Mesodermal cell (in vitro differentiated cells): ENCODE measurements at regions not wholly inside any gene's neighbourhood (a gene's known extent, or its start where the extent isn't known, plus 50 kb on each side); places are given as distances from the start of the nearest gene placed in this dataset.

Source experiments
- H3K27ac ChIP-seq: 2 replicates; pipeline ENCODE4 v1.7.0; 2013; ENCODE audit warnings: mild to moderate bottlenecking, low read depth, low read length, moderate library complexity; ENCODE audit not compliant: severe bottlenecking
- H3K36me3 ChIP-seq: 2 replicates; pipeline ENCODE4 v1.7.1; 2013; ENCODE audit warnings: mild to moderate bottlenecking, low read length, moderate library complexity; ENCODE audit not compliant: control insufficient read depth, insufficient read depth
- H3K4me1 ChIP-seq: one replicate; pipeline ENCODE4 v1.7.1; 2013; ENCODE audit warnings: mild to moderate bottlenecking, low read length; ENCODE audit not compliant: insufficient read depth, control insufficient read depth, poor library complexity, severe bottlenecking
- H3K4me3 ChIP-seq: 2 replicates; pipeline ENCODE4 v1.7.0; 2013; ENCODE audit warnings: low read length, control low read depth, mild to moderate bottlenecking; ENCODE audit not compliant: insufficient read depth, poor library complexity, severe bottlenecking; ENCODE audit errors: extremely low read depth
- H3K9me3 ChIP-seq: 2 replicates; pipeline ENCODE4 v1.7.1; 2013; ENCODE audit warnings: mild to moderate bottlenecking, low read length, moderate library complexity; ENCODE audit not compliant: control insufficient read depth
- WGBS, 2 experiments: methylation state at CpG; one replicate each; pipeline ENCODE4 v1.1.5; 2013; ENCODE audit warnings: missing lambda C conversion rate in 2 of 2; ENCODE audit not compliant: insufficient coverage in 2 of 2; 5-methylcytosine and 5-hydroxymethylcytosine counted together

DNA sequence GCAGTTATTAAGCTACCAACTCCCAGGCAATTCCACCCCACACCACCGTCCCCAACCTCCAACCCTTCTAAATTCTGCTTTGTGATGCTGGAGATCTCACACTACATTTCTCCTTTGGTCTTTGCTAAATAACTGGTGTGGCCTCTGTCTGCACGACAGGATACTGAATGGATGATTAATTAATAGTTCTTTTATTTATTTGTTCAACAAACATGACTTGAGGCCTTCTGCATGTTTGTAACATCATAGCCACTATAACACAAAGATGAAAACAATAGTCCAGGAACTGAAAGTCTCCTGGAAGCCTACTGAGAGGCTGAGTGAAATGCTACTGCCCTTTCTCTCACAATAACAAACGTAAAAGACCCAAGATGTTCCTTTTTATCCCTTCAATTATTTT lies 609.5 kb upstream of the UBE2E2 start:
- Histone ChIP-seq H3K27ac (no peak overlapping the region), H3K4me1 (no peaks in the 10 kb centered on the region), H3K4me3 (no peak overlapping the region), H3K9me3 (peaks cover 5% of the 10 kb centered on the region), H3K36me3 (no peaks in the 10 kb centered on the region)
- no CpG with 5 or more reads among the region's 3 CpGs for WGBS, 2 experiments

GRCh38 chr3:22594990-22595389 lies 608.1 kb upstream of the UBE2E2 start:
- Histone ChIP-seq H3K4me1 (no peaks in the 10 kb centered on the region), H3K4me3 (no peak overlapping the region), H3K9me3 (peaks cover 5% of the 10 kb centered on the region), H3K36me3 (no peaks in the 10 kb centered on the region), H3K27ac (no peak overlapping the region)

GRCh38 chr3:22606461-22606860 lies 596.7 kb upstream of the UBE2E2 start:
- H3K4me1 ChIP-seq: no peaks in the 10 kb centered on the region
- no peak overlapping the region for H3K4me3 ChIP-seq
- no peak overlapping the region for H3K27ac ChIP-seq
- WGBS, 2 experiments: 80 to 94% methylated on average over 1 to 4 of the region's 5 CpGs
- no peaks in the 10 kb centered on the region for H3K36me3 ChIP-seq
- no peaks in the 10 kb centered on the region for H3K9me3 ChIP-seq

DNA sequence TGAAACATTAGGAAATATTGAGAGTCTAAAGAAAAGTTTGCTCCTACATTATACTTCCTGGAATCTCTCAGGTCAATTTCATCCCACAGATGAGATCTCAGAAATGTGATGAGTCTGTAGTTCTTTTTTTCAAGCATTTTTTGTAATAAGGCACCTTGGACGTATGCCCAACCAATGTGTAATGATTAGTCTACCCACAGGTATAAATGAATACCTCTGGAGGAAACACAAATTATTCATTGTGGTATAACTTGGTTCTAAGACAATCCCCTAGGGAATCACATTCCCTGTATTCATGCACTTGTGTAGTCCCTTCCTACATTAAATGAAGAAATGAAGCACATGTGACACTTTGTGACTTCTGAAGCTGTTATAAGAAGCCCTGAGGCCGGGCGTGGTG lies 596.2 kb upstream of the UBE2E2 start:
- no peaks in the 10 kb centered on the region for H3K9me3 ChIP-seq
- no peak overlapping the region for H3K4me3 ChIP-seq
- no peaks in the 10 kb centered on the region for H3K4me1 ChIP-seq
- 86 to 93% methylated on average over 2 of the region's 3 CpGs for WGBS, 2 experiments
- no peak overlapping the region for H3K27ac ChIP-seq
- no peaks in the 10 kb centered on the region for H3K36me3 ChIP-seq

GRCh38 chr3:22608093-22608492 lies 595.0 kb upstream of the UBE2E2 start:
- no peak overlapping the region for H3K27ac ChIP-seq
- no peaks in the 10 kb centered on the region for H3K9me3 ChIP-seq
- H3K4me1 ChIP-seq: no peaks in the 10 kb centered on the region
- no peak overlapping the region for H3K4me3 ChIP-seq
- H3K36me3 ChIP-seq: no peaks in the 10 kb centered on the region
- WGBS, 2 experiments: 95 to 100% methylated on average over 1 to 3 of the region's 4 CpGs

- H3K9me3 ChIP-seq: no peaks in the 10 kb centered on the region
- H3K4me3 ChIP-seq: no peak overlapping the region
- 100% methylated on average over 1 of the region's 2 CpGs; no CpG with 5 or more reads in 1 of the 2 experiments for WGBS, 2 experiments
- no peak overlapping the region for H3K27ac ChIP-seq
- H3K36me3 ChIP-seq: no peaks in the 10 kb centered on the region
- H3K4me1 ChIP-seq: no peaks in the 10 kb centered on the region
Observed at GRCh38 chr3:22608721-22609120, 594.4 kb upstream of the UBE2E2 start.

DNA sequence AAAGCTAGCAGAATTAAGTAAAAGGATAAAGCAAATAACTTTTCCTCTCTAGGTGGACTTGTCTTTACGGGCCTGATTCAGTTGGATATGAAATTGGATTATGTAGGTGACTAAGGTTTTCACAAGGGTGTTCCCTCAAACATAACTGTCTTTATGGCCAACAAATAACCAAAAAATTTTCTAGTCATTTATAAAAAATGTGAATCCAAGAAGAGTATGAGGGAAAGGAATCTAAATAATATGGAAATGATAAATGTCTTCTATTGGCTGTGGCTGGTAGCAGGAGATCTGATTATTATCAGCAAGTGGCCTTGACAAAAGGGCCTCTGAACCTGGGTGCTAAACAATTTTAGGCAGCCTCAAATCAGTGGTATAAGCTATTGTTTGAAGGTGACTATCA lies 594.0 kb upstream of the UBE2E2 start:
- Histone ChIP-seq H3K4me1 (no peaks in the 10 kb centered on the region), H3K36me3 (no peaks in the 10 kb centered on the region)
- WGBS, 2 experiments: no CpG with 5 or more reads among the region's 1 CpG

GRCh38 chr3:22612927-22613326 lies 590.2 kb upstream of the UBE2E2 start:
- no CpG with 5 or more reads among the region's 4 CpGs for WGBS, 2 experiments
- no peaks in the 10 kb centered on the region for H3K4me1 ChIP-seq
- H3K4me3 ChIP-seq: no peak overlapping the region
- no peak overlapping the region for H3K27ac ChIP-seq
- H3K36me3 ChIP-seq: no peaks in the 10 kb centered on the region
- no peaks in the 10 kb centered on the region for H3K9me3 ChIP-seq

More for the DNA sequence above, 594.0 kb upstream of the UBE2E2 start:
- Histone ChIP-seq H3K4me3 (no peak overlapping the region), H3K27ac (no peak overlapping the region), H3K9me3 (no peaks in the 10 kb centered on the region)

GRCh38 chr3:22615790-22616189 lies 587.3 kb upstream of the UBE2E2 start:
- 66 to 100% methylated on average over 2 of the region's 2 CpGs for WGBS, 2 experiments
- Histone ChIP-seq H3K9me3 (no peaks in the 10 kb centered on the region), H3K4me1 (no peaks in the 10 kb centered on the region), H3K4me3 (no peak overlapping the region), H3K36me3 (no peaks in the 10 kb centered on the region), H3K27ac (no peak overlapping the region)

DNA sequence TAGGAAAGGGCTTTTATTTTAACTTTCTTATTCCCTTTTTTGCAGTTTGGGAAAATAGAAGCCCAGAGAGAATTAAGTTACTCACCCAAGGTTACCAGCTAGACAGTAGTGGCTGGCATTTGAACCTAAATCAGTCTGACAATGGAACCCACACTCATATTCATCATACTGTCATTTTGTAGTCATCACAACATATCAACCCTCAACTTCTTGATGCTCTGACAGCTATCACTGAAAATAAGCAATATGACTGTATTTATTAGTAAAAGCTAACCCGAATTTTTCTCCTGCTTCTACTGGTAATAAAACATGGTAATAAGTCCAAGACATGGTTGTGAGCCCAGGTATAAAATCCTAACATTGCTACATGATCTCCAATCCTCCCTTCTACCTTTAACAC lies 585.8 kb upstream of the UBE2E2 start:
- Histone ChIP-seq H3K27ac (no peak overlapping the region), H3K36me3 (no peaks in the 10 kb centered on the region), H3K9me3 (no peaks in the 10 kb centered on the region), H3K4me1 (no peaks in the 10 kb centered on the region), H3K4me3 (no peak overlapping the region)
- WGBS, 2 experiments: no CpG with 5 or more reads among the region's 1 CpG

GRCh38 chr3:22620498-22620897 lies 582.6 kb upstream of the UBE2E2 start:
- H3K4me3 ChIP-seq: no peak overlapping the region
- WGBS, 2 experiments: no CpG with 5 or more reads among the region's 1 CpG
- H3K27ac ChIP-seq: no peak overlapping the region
- no peaks in the 10 kb centered on the region for H3K36me3 ChIP-seq
- H3K4me1 ChIP-seq: no peaks in the 10 kb centered on the region
- H3K9me3 ChIP-seq: no peaks in the 10 kb centered on the region
